ENCODE measurements at regions not wholly inside any gene's neighbourhood (a gene's known extent, or its start where the extent isn't known, plus 50 kb on each side); places are given as distances from the start of the nearest gene placed in this dataset.

- Mint-ChIP-seq H3K4me1 (no peaks in the 10 kb centered on the region), H3K9me3 (no peaks in the 10 kb centered on the region), H3K4me3 (no peak overlapping the region), H3K36me3 (no peaks in the 10 kb centered on the region), H3K27me3 (no peaks in the 10 kb centered on the region), H3K27ac (no peak overlapping the region)
These were observed 319.8 kb downstream of the ALG10 start for GRCh38 chr12:34342048-34342447.

GRCh38 chr12:34343345-34343744 lies 321.0 kb downstream of the ALG10 start:
- H3K9me3 Mint-ChIP-seq, result no peaks in the 10 kb centered on the region

GRCh38 chr12:34343766-34344165 lies 321.5 kb downstream of the ALG10 start:
- H3K4me1 Mint-ChIP-seq, result no peaks in the 10 kb centered on the region
- H3K27me3 Mint-ChIP-seq, result no peaks in the 10 kb centered on the region
- H3K4me3 Mint-ChIP-seq, result no peak overlapping the region
- no peak overlapping the region for H3K27ac Mint-ChIP-seq
- no peaks in the 10 kb centered on the region for H3K36me3 Mint-ChIP-seq
- no peaks in the 10 kb centered on the region for H3K9me3 Mint-ChIP-seq

More at GRCh38 chr12:34343345-34343744, 321.0 kb downstream of the ALG10 start:
- H3K27me3 Mint-ChIP-seq, result no peaks in the 10 kb centered on the region
- no peak overlapping the region for H3K4me3 Mint-ChIP-seq
- no peaks in the 10 kb centered on the region for H3K4me1 Mint-ChIP-seq
- H3K36me3 Mint-ChIP-seq, result no peaks in the 10 kb centered on the region
- H3K27ac Mint-ChIP-seq, result no peak overlapping the region

- Mint-ChIP-seq H3K9me3 (no peaks in the 10 kb centered on the region), H3K4me1 (no peaks in the 10 kb centered on the region), H3K27ac (no peak overlapping the region), H3K27me3 (no peaks in the 10 kb centered on the region), H3K4me3 (no peak overlapping the region), H3K36me3 (no peaks in the 10 kb centered on the region)
These were observed 322.7 kb downstream of the ALG10 start for GRCh38 chr12:34344851-34345522.

- Mint-ChIP-seq H3K36me3 (no peaks in the 10 kb centered on the region), H3K4me3 (no peak overlapping the region), H3K9me3 (no peaks in the 10 kb centered on the region), H3K27me3 (no peaks in the 10 kb centered on the region), H3K4me1 (no peaks in the 10 kb centered on the region), H3K27ac (no peak overlapping the region)
These were observed 323.5 kb downstream of the ALG10 start for GRCh38 chr12:34345801-34346200.

GRCh38 chr12:34346372-34347034 lies 324.2 kb downstream of the ALG10 start:
- Mint-ChIP-seq H3K27ac (no peak overlapping the region), H3K9me3 (no peaks in the 10 kb centered on the region), H3K36me3 (no peaks in the 10 kb centered on the region), H3K4me1 (no peaks in the 10 kb centered on the region), H3K27me3 (no peaks in the 10 kb centered on the region), H3K4me3 (no peak overlapping the region)

GRCh38 chr12:34347367-34347766 lies 325.1 kb downstream of the ALG10 start:
- no peaks in the 10 kb centered on the region for H3K4me1 Mint-ChIP-seq
- H3K4me3 Mint-ChIP-seq, result no peak overlapping the region
- no peak overlapping the region for H3K27ac Mint-ChIP-seq
- H3K27me3 Mint-ChIP-seq, result no peaks in the 10 kb centered on the region
- H3K36me3 Mint-ChIP-seq, result no peaks in the 10 kb centered on the region
- no peaks in the 10 kb centered on the region for H3K9me3 Mint-ChIP-seq

- H3K27ac Mint-ChIP-seq, result no peak overlapping the region
- no peaks in the 10 kb centered on the region for H3K9me3 Mint-ChIP-seq
- no peaks in the 10 kb centered on the region for H3K27me3 Mint-ChIP-seq
- no peaks in the 10 kb centered on the region for H3K4me1 Mint-ChIP-seq
- H3K36me3 Mint-ChIP-seq, result no peaks in the 10 kb centered on the region
- no peak overlapping the region for H3K4me3 Mint-ChIP-seq
These were observed 325.8 kb downstream of the ALG10 start for GRCh38 chr12:34348064-34348463.

- Mint-ChIP-seq H3K36me3 (no peaks in the 10 kb centered on the region), H3K27me3 (no peaks in the 10 kb centered on the region), H3K4me3 (no peak overlapping the region), H3K9me3 (no peaks in the 10 kb centered on the region), H3K27ac (no peak overlapping the region), H3K4me1 (no peaks in the 10 kb centered on the region)
These were observed 326.8 kb downstream of the ALG10 start for GRCh38 chr12:34348836-34349672.

GRCh38 chr12:34349673-34349961 lies 327.3 kb downstream of the ALG10 start:
- no peak overlapping the region for H3K4me3 Mint-ChIP-seq
- H3K27ac Mint-ChIP-seq, result no peak overlapping the region
- no peaks in the 10 kb centered on the region for H3K9me3 Mint-ChIP-seq
- H3K4me1 Mint-ChIP-seq, result no peaks in the 10 kb centered on the region
- no peaks in the 10 kb centered on the region for H3K36me3 Mint-ChIP-seq
- H3K27me3 Mint-ChIP-seq, result no peaks in the 10 kb centered on the region

GRCh38 chr12:34350092-34351041 lies 328.1 kb downstream of the ALG10 start:
- H3K36me3 Mint-ChIP-seq, result no peaks in the 10 kb centered on the region
- H3K4me3 Mint-ChIP-seq, result no peak overlapping the region
- H3K4me1 Mint-ChIP-seq, result no peaks in the 10 kb centered on the region
- H3K27ac Mint-ChIP-seq, result no peak overlapping the region
- H3K27me3 Mint-ChIP-seq, result no peaks in the 10 kb centered on the region
- no peaks in the 10 kb centered on the region for H3K9me3 Mint-ChIP-seq

- Mint-ChIP-seq H3K27me3 (no peaks in the 10 kb centered on the region), H3K4me1 (no peaks in the 10 kb centered on the region), H3K27ac (no peak overlapping the region), H3K4me3 (no peak overlapping the region), H3K36me3 (no peaks in the 10 kb centered on the region), H3K9me3 (no peaks in the 10 kb centered on the region)
These were observed 329.8 kb downstream of the ALG10 start for GRCh38 chr12:34352098-34352497.

- H3K9me3 Mint-ChIP-seq, result peaks cover 0 to 2% (median 0%) of the 10 kb centered on the region in 3 donors
- no peaks in the 10 kb centered on the region for H3K27me3 Mint-ChIP-seq
- H3K36me3 Mint-ChIP-seq, result no peaks in the 10 kb centered on the region
- H3K4me3 Mint-ChIP-seq, result no peak overlapping the region
- H3K4me1 Mint-ChIP-seq, result no peaks in the 10 kb centered on the region
- H3K27ac Mint-ChIP-seq, result no peak overlapping the region
These were observed 332.2 kb downstream of the ALG10 start for GRCh38 chr12:34354239-34355200.
